ENCODE measurements at regions not wholly inside any gene's neighbourhood (a gene's known extent, or its start where the extent isn't known, plus 50 kb on each side); places are given as distances from the start of the nearest gene placed in this dataset.
"Not testable (repeated sequence)": the region's sequence is repeated elsewhere in the genome, so short reads cannot be mapped to it uniquely, and the experiment has no call there.

- TF ChIP-seq OSR1 (CRISPR knock-in tag; IDR thresholded peaks at IDR 0.05) (no peak), ISL1 (CRISPR knock-in tag; IDR thresholded peaks at IDR 0.05) (no peak), GLIS3 (CRISPR knock-in tag; IDR thresholded peaks at IDR 0.05) (no peak), ARNTL (CRISPR knock-in tag; IDR thresholded peaks at IDR 0.05; ENCODE audit: borderline replicate concordance, low read depth) (no peak), ZNF8 (CRISPR knock-in tag; IDR thresholded peaks at IDR 0.05) (no peak), SNAI2 (CRISPR knock-in tag; IDR thresholded peaks at IDR 0.05) (no peak), ZNF70 (CRISPR knock-in tag; IDR thresholded peaks at IDR 0.05) (no peak), RARB (CRISPR knock-in tag; IDR thresholded peaks at IDR 0.05) (no peak), PPARA (CRISPR knock-in tag; IDR thresholded peaks at IDR 0.05; ENCODE audit: borderline replicate concordance) (no peak), ZFP3 (CRISPR knock-in tag; IDR thresholded peaks at IDR 0.05) (no peak)
- no peak for ATAC-seq
Observed at GRCh38 chr7:118867860-118868259, 643.4 kb downstream of the ANKRD7 start.

- ATAC-seq = not testable (repeated sequence)
Observed at GRCh38 chr7:118869141-118869540, 644.6 kb downstream of the ANKRD7 start.

- ATAC-seq = peak; percentile 26; the same call in 1 of the 3 replicates
- TF ChIP-seq ESRRG (CRISPR knock-in tag; IDR thresholded peaks at IDR 0.05) (no peak), ARNTL (CRISPR knock-in tag; IDR thresholded peaks at IDR 0.05; ENCODE audit: borderline replicate concordance, low read depth) (no peak), CSDC2 (CRISPR knock-in tag; IDR thresholded peaks at IDR 0.05) (no peak)
Observed at GRCh38 chr7:118870187-118870586, 645.7 kb downstream of the ANKRD7 start.

GRCh38 chr7:118872568-118872967, 648.1 kb downstream of the ANKRD7 start:
- TF ChIP-seq CSRNP3 (CRISPR knock-in tag; IDR thresholded peaks at IDR 0.05) = no peak
- TF ChIP-seq ZNF70 (CRISPR knock-in tag; IDR thresholded peaks at IDR 0.05) = no peak
- no peak for TF ChIP-seq TOX (CRISPR knock-in tag; IDR thresholded peaks at IDR 0.05; ENCODE audit: borderline replicate concordance)
- no peak for TF ChIP-seq PPARA (CRISPR knock-in tag; IDR thresholded peaks at IDR 0.05; ENCODE audit: borderline replicate concordance)
- no peak; the same call in 1 of the 2 replicates for TF ChIP-seq ISL1 (CRISPR knock-in tag; IDR thresholded peaks at IDR 0.05)
- no peak for TF ChIP-seq TCF4 (CRISPR knock-in tag; IDR thresholded peaks at IDR 0.05; ENCODE audit: borderline replicate concordance)
- TF ChIP-seq GLIS3 (CRISPR knock-in tag; IDR thresholded peaks at IDR 0.05) = no peak
- TF ChIP-seq ZC3H10 (CRISPR knock-in tag; IDR thresholded peaks at IDR 0.05) = no peak
- no peak for TF ChIP-seq CREB5 (CRISPR knock-in tag; IDR thresholded peaks at IDR 0.05; ENCODE audit: low read depth)
- no peak for TF ChIP-seq ZFP30 (CRISPR knock-in tag; IDR thresholded peaks at IDR 0.05)
- TF ChIP-seq ARNTL (CRISPR knock-in tag; IDR thresholded peaks at IDR 0.05; ENCODE audit: borderline replicate concordance, low read depth) = no peak
- TF ChIP-seq RARB (CRISPR knock-in tag; IDR thresholded peaks at IDR 0.05) = no peak
- TF ChIP-seq CSDC2 (CRISPR knock-in tag; IDR thresholded peaks at IDR 0.05) = no peak
- no peak for TF ChIP-seq ZFP3 (CRISPR knock-in tag; IDR thresholded peaks at IDR 0.05)

GRCh38 chr7:118877187-118877586, 652.7 kb downstream of the ANKRD7 start:
- ATAC-seq = no peak
- no peak for TF ChIP-seq ZNF565 (CRISPR knock-in tag; conservative IDR thresholded peaks at IDR 0.05; ENCODE audit: low read depth)
- no peak for TF ChIP-seq OSR1 (CRISPR knock-in tag; IDR thresholded peaks at IDR 0.05)
- no peak for TF ChIP-seq ZFP30 (CRISPR knock-in tag; IDR thresholded peaks at IDR 0.05)
- TF ChIP-seq TCF4 (CRISPR knock-in tag; IDR thresholded peaks at IDR 0.05; ENCODE audit: borderline replicate concordance) = no peak
- no peak for TF ChIP-seq CSRNP3 (CRISPR knock-in tag; IDR thresholded peaks at IDR 0.05)
- TF ChIP-seq PPARA (CRISPR knock-in tag; IDR thresholded peaks at IDR 0.05; ENCODE audit: borderline replicate concordance) = no peak
- no peak for TF ChIP-seq CSDC2 (CRISPR knock-in tag; IDR thresholded peaks at IDR 0.05)

More at GRCh38 chr7:118872568-118872967, 648.1 kb downstream of the ANKRD7 start:
- ATAC-seq = no peak

GRCh38 chr7:118878336-118878735, 653.8 kb downstream of the ANKRD7 start:
- TF ChIP-seq BACH2 (CRISPR knock-in tag; IDR thresholded peaks at IDR 0.05; ENCODE audit: borderline replicate concordance) = no peak
- TF ChIP-seq OSR1 (CRISPR knock-in tag; IDR thresholded peaks at IDR 0.05) = no peak
- no peak for TF ChIP-seq ZNF70 (CRISPR knock-in tag; IDR thresholded peaks at IDR 0.05)
- TF ChIP-seq ESRRG (CRISPR knock-in tag; IDR thresholded peaks at IDR 0.05) = no peak
- no peak for TF ChIP-seq ARNTL (CRISPR knock-in tag; IDR thresholded peaks at IDR 0.05; ENCODE audit: borderline replicate concordance, low read depth)
- no peak for TF ChIP-seq SNAI2 (CRISPR knock-in tag; IDR thresholded peaks at IDR 0.05)
- TF ChIP-seq GLIS3 (CRISPR knock-in tag; IDR thresholded peaks at IDR 0.05) = no peak
- TF ChIP-seq TOX (CRISPR knock-in tag; IDR thresholded peaks at IDR 0.05; ENCODE audit: borderline replicate concordance) = no peak
- no peak for TF ChIP-seq ISL1 (CRISPR knock-in tag; IDR thresholded peaks at IDR 0.05)
- ATAC-seq = no peak

Measured in SK-N-SH treated with all-trans-retinoic acid at 6 μM for 48 hours (cell line).